Stimulated activated naive CD8-positive, alpha-beta T cell treated with anti-CD3 and anti-CD28 coated beads, Interleukin-15, amount 100 ng/mL, for 72 hours (primary cell): ENCODE measurements at regions not wholly inside any gene's neighbourhood (a gene's known extent, or its start where the extent isn't known, plus 50 kb on each side); places are given as distances from the start of the nearest gene placed in this dataset.
A peak's percentile ranks its signal among the peaks of the same experiment; 100 is the strongest.

Source experiments
- ATAC-seq: fragments of 150-1000 bp; cut with Tn5 transposase; 2 replicates; pipeline ENCODE4 v1.10.0; 2021; ENCODE audit warnings: mild to moderate bottlenecking, moderate library complexity
- DNase-seq, 2 donors: peaks; one replicate each; pipeline ENCODE4 v3.0.0; 2021 to 2022
- H3K27ac Mint-ChIP-seq, 2 donors: one replicate each; pipeline ENCODE4 v1.8.0; 2022; ENCODE audit warnings: mild to moderate bottlenecking in 2 of 2, mixed read lengths in 2 of 2, moderate library complexity in 2 of 2
- H3K27me3 Mint-ChIP-seq: one replicate; pipeline ENCODE4 v1.8.0; 2022; ENCODE audit warnings: mixed read lengths
- H3K4me1 Mint-ChIP-seq: one replicate; pipeline ENCODE4 v1.8.0; 2022; ENCODE audit warnings: mild to moderate bottlenecking, mixed read lengths
- H3K4me3 Mint-ChIP-seq, 2 donors: one replicate each; pipeline ENCODE4 v1.8.0; 2022; ENCODE audit warnings: mild to moderate bottlenecking in 2 of 2, mixed read lengths in 2 of 2, moderate library complexity in 1 of 2
- H3K9me3 Mint-ChIP-seq, 2 donors: one replicate each; pipeline ENCODE4 v1.8.0; 2022; ENCODE audit warnings: mixed read lengths in 2 of 2

DNA sequence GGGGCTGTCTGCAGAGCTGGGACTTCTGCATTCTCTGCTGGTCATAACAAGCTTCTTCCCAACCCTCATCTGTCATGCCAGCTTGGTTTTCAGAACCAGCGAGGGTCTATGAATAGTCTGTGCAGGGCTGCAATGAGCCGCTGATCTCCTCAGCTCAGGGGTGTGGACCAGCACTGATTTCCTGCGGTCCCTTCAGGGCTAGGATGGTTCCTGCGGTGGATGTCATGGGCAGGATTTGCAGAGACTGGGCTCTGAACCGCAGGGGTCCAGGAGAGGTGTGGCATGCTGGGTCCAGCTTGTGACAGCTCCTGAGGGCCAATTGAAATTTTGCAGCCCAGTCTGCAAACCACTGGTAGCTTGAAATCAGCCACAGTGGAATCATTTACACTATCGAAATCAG, 188.2 kb upstream of the AGAP1 start:
- ATAC-seq, result no peak
- H3K9me3 Mint-ChIP-seq, result peaks cover 4 to 6% of the 10 kb centered on the region in 2 donors
- H3K27me3 Mint-ChIP-seq, result peaks cover 34% of the 10 kb centered on the region
- no peaks in the 10 kb centered on the region for H3K4me1 Mint-ChIP-seq
- no peak overlapping the region for H3K27ac Mint-ChIP-seq
- no peak overlapping the region for H3K4me3 Mint-ChIP-seq
- no peak for DNase-seq

DNA sequence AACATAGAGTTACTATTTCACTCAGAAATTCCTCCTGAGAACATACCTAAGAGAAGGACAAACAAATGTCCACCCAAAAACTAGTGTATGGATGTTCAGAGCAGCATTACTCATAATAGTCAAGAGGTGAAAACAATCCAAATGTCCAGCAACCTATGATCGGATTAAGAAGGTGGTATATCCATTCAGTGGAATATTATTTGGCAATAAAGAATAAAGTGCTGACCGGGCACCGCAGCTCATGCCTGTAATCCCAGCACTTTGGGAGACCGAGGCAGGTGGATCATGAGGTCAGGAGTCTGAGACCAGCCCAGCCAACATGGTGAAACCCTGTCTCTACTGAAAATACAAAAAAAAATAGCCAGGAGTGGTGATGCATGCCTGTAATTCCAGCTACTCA, 182.8 kb upstream of the AGAP1 start:
- H3K9me3 Mint-ChIP-seq, result peaks cover 4 to 11% of the 10 kb centered on the region in 2 donors
- no peaks in the 10 kb centered on the region for H3K4me1 Mint-ChIP-seq
- H3K4me3 Mint-ChIP-seq, result no peak overlapping the region
- peaks cover 26% of the 10 kb centered on the region for H3K27me3 Mint-ChIP-seq
- peak overlapping the region in 1 of 2 donors; percentile 19 for H3K27ac Mint-ChIP-seq
- ATAC-seq (no peak), DNase-seq (no peak)

DNA sequence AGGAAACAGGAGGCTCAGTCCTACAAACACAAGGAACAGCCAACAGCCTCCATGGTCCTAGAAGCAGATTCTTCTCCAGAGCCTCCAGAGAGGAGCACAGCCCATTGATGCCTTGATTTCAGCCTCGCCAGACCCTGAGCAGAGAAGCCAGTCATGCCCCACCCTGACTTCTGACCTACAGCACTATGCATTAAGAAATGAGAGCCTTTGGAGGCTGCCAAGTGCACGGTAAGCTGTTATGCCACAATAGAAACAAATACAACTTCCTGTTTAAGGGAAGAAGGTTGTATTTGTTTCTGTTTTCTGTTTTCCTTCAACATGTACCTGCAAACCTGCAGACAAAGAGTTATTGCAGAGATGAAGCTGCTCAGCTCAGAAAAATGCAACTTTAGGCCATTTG, 181.3 kb upstream of the AGAP1 start:
- Mint-ChIP-seq H3K9me3 (peaks cover 0 to 7% of the 10 kb centered on the region in 2 donors), H3K4me3 (no peak overlapping the region), H3K27ac (no peak overlapping the region), H3K27me3 (peaks cover 26% of the 10 kb centered on the region), H3K4me1 (no peaks in the 10 kb centered on the region)
- no peak for ATAC-seq
- DNase-seq, result no peak

DNA sequence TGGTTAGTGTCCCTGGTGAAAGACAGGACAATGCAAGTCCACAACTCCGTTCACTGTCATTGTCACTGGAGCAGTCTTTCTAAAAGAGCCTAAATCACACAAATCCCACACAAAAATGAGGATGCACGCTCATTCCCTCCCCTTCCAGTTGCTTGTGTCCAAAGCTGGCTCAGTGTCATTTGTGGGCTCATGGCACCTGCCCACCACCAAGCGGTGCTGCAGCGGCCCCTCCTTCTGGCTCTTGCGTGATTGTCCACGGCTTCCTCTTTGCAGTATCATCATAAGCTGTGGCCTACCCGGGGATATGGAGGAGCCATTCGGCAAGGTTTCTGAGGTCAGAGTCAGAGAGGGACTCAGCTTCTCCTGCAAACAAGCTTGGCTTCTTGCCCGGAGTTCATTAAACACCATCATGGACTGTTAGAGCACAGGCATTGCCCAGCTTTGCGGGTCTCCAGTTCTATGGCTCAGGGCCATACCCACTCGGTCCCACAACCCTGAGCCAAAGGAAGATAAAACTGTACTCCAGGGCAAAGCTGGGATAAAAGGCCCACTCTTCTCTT, 179.4 kb upstream of the AGAP1 start:
- DNase-seq (no peak), ATAC-seq (no peak)
- H3K4me3 Mint-ChIP-seq, result no peak overlapping the region
- H3K27me3 Mint-ChIP-seq, result peaks cover 26% of the 10 kb centered on the region
- peaks cover 0 to 7% of the 10 kb centered on the region in 2 donors for H3K9me3 Mint-ChIP-seq
- H3K4me1 Mint-ChIP-seq, result no peaks in the 10 kb centered on the region
- peak overlapping the region in 1 of 2 donors; percentile 19 for H3K27ac Mint-ChIP-seq

DNA sequence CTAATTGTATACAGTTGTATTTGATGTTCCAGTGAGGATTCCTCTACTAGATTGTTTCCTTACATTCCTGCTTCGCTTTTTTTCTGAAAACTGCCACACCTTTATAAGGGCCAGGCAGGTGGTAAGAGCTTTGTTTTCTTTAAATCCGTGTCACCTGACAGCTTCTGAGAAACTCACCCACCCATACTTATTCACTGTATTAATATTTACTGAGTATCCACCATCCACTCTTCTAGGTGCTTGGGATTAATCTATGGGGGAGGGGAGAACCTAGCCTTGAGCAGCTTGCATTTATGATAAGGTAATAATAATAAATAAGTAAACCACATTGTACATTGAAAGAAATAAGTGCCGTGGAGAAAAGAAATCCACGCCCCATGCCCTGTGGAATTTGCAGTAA, 174.7 kb upstream of the AGAP1 start:
- Mint-ChIP-seq H3K27ac (no peak overlapping the region), H3K27me3 (peaks cover 20% of the 10 kb centered on the region), H3K4me1 (no peaks in the 10 kb centered on the region), H3K9me3 (peaks cover 0 to 7% of the 10 kb centered on the region in 2 donors), H3K4me3 (no peak overlapping the region)
- no peak for ATAC-seq
- no peak for DNase-seq

DNA sequence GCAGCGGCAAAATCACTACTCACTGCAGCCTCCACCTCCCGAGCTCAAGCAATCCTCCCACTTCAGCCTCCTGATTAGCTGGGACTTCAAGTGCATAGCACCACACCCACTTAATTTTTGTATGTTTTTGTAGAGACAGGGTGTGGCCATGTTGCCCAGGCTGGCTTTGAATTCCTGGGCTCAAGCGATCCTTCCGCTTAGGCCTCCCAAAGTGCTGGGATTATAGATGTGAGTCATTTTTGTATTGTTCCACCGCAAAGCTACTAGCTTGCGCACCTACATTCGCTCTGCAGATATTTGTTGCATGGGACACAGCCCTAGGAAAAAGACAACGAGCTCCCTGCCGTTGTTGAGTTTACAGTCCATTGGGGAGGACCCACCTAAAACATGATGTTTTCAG, 173.5 kb upstream of the AGAP1 start:
- Mint-ChIP-seq H3K9me3 (peaks cover 0 to 7% of the 10 kb centered on the region in 2 donors), H3K27me3 (peaks cover 22% of the 10 kb centered on the region), H3K4me3 (no peak overlapping the region), H3K27ac (no peak overlapping the region), H3K4me1 (no peaks in the 10 kb centered on the region)
- DNase-seq, result no peak
- ATAC-seq, result no peak

DNA sequence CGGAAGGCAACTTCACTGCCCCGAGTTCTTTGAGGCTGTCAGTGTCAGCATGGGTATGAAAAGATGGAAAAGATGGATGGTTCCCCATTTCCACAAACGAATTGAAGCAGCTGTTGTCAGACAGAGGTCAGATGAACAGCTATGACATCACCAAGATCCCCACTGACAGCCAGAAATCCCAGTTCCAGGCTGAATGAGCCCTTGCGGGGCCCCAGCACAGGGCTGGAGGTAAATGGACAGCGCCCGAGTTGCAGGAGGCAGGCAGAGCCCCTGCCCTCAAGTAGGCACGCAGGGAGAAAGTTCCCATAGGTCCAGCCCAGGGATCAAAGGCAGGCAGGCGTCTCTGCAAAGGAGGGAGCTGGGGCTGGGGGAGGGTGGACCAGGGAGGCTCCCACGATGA, 169.5 kb upstream of the AGAP1 start:
- Mint-ChIP-seq H3K27ac (no peak overlapping the region), H3K27me3 (peaks cover 28% of the 10 kb centered on the region), H3K9me3 (no peaks in the 10 kb centered on the region), H3K4me1 (no peaks in the 10 kb centered on the region), H3K4me3 (no peak overlapping the region)
- ATAC-seq (no peak), DNase-seq (no peak)

DNA sequence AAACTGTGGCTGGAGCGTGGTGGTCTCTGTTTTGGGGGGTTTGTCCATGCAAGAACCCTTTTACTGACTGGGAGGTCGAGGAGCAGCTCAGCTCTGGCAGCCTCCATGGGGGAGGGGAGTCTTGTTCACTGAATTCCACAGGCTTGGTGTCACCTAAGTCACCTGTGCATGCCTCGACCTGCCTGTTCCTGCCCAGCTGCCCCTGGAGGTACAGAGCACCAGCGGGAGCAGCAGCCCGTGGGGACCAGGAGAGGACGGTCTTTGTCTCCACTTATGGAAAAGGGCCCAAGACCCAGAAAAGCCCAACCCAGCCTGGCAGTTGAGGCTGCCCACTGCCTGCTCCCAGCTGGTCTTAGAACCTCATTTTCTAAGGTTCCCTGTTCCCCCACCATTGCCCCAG, 168.7 kb upstream of the AGAP1 start:
- Mint-ChIP-seq H3K27me3 (peaks cover 28% of the 10 kb centered on the region), H3K4me3 (no peak overlapping the region), H3K4me1 (no peaks in the 10 kb centered on the region), H3K9me3 (no peaks in the 10 kb centered on the region), H3K27ac (no peak overlapping the region)
- DNase-seq (no peak), ATAC-seq (no peak)

DNA sequence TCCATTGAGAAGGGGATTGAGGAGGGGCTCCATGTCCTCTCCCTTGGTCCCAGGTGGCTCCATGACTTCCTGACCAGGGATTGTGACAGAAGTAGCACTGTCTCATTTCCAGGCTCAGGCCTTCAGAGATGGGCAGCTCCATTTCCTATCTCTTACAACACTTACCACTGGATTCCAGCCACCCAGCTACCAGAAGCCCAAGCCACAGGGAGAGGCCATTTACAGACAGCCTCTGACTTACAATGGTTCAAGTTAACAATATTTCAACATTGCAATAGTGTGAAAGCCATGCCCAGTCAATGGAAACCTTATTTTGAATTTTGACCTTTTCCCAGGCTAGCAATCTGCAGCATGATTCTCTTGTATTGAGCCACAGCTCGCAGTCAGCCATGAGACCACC, 164.9 kb upstream of the AGAP1 start:
- ATAC-seq (no peak), DNase-seq (no peak)
- Mint-ChIP-seq H3K4me3 (no peak overlapping the region), H3K4me1 (no peaks in the 10 kb centered on the region), H3K9me3 (peaks cover 0 to under 1% of the 10 kb centered on the region in 2 donors), H3K27me3 (peaks cover 15% of the 10 kb centered on the region), H3K27ac (no peak overlapping the region)

DNA sequence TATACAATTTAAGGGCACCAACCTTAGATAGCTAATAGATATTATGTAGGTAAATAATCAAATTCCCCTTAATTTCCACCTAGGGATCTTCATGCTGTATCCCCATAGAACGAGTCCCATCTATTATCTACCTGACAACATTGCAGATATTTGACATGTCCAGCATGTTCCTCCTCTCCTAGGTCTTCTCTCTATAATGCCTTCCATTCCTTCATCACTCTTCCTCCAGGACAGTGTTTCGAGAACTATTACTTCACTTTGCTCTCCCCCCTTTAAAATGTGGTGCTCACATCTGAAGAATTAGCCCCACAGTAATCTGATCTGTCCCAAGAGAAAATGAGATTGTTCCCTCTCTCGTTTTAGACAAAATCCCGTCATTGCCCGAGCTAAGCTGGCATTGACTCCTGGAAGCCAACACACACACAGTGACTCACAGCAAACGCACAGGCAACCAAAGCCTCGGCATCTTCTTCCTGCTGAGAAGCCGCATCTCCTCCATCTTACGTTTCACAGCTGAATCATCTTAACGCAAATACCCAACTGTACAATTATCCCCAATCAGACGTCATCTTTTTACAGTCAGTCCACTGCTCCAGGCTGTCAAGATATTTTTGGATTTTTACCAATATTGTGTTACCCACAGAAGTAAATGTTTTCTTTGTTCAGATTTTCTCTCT, 162.9 kb upstream of the AGAP1 start:
- DNase-seq, result no peak
- Mint-ChIP-seq H3K9me3 (peaks cover 0 to 14% of the 10 kb centered on the region in 2 donors), H3K4me1 (no peaks in the 10 kb centered on the region), H3K27ac (no peak overlapping the region), H3K4me3 (no peak overlapping the region), H3K27me3 (peaks cover 17% of the 10 kb centered on the region)
- ATAC-seq, result no peak

DNA sequence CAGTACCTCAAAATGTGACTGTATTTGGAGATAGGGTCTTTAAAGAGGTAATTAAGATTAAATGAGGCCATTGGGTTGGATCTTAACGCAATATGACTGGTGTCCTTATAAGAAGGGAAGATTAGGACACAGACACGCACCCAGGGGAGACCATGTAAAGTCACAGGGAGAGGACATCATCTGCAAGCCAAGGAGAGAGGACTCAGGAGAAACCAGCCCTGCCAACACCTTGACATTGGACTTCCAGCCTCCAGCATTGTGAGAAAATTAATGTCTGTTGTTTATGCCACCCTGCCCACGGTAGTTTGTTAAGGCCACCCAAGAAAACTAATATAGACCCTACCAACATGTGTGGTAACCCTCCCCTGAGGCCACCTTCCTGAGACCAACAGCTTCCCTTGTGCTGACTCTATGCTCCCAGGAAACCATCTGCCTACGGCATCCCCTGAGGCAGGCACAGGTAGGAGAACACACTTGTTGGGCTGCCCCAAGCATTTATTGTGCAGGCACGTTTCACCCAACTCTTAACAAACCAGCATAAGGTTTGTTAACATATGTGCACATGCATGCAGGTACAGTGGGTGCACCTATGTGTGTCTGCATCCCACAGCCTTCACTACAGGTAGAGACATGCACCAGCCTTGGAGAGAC, 161.5 kb upstream of the AGAP1 start:
- DNase-seq (no peak), ATAC-seq (no peak)
- H3K4me3 Mint-ChIP-seq, result no peak overlapping the region
- peaks cover 0 to 18% of the 10 kb centered on the region in 2 donors for H3K9me3 Mint-ChIP-seq
- H3K27ac Mint-ChIP-seq, result no peak overlapping the region
- H3K27me3 Mint-ChIP-seq, result peaks cover 20% of the 10 kb centered on the region
- H3K4me1 Mint-ChIP-seq, result no peaks in the 10 kb centered on the region

DNA sequence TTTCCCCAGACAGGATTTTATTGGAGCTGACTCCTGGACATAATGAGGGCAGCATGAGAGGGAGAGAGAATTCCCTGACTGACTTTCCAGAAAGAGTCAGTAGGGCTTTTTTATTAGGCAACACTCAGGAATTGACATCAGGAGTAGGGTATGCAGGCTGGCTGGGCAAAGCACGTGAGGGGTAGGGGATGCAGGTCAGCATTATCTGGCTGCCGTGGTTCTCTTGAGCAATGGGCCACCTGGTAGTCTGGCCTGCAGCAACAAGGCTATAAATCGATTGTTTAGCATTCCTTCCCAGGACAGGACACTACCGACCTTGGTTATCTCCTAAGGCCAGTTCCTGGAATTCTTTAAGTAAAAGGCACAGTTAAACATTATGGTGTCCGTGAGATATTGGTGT, 160.8 kb upstream of the AGAP1 start:
- H3K4me3 Mint-ChIP-seq, result no peak overlapping the region
- no peak overlapping the region for H3K27ac Mint-ChIP-seq
- H3K27me3 Mint-ChIP-seq, result peaks cover 27% of the 10 kb centered on the region
- H3K4me1 Mint-ChIP-seq, result no peaks in the 10 kb centered on the region
- ATAC-seq (no peak), DNase-seq (no peak)
- peaks cover 0 to 25% of the 10 kb centered on the region in 2 donors for H3K9me3 Mint-ChIP-seq

DNA sequence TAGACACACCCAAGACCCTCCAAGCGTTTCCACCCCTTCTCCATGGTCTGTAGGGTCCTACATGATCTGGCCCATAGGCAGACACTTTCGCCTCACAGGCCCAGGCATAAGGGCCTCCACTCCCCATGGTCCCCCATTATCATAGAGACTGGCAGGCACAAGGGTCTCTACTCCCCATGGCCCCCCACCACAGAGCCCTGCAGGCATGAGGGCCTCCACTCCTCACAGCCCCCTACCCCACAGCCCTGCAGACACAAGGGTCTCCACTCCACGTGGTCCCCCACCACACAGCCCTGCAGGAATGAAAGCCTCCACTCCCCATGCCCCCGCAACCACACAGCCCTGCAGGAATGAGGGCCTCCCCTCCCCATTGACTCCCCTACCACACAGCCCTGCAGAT, 159.7 kb upstream of the AGAP1 start:
- H3K27ac Mint-ChIP-seq, result no peak overlapping the region
- no peak for DNase-seq
- peaks cover 5 to 34% of the 10 kb centered on the region in 2 donors for H3K9me3 Mint-ChIP-seq
- no peak overlapping the region for H3K4me3 Mint-ChIP-seq
- peaks cover 29% of the 10 kb centered on the region for H3K27me3 Mint-ChIP-seq
- no peaks in the 10 kb centered on the region for H3K4me1 Mint-ChIP-seq
- ATAC-seq, result peak; percentile 52

DNA sequence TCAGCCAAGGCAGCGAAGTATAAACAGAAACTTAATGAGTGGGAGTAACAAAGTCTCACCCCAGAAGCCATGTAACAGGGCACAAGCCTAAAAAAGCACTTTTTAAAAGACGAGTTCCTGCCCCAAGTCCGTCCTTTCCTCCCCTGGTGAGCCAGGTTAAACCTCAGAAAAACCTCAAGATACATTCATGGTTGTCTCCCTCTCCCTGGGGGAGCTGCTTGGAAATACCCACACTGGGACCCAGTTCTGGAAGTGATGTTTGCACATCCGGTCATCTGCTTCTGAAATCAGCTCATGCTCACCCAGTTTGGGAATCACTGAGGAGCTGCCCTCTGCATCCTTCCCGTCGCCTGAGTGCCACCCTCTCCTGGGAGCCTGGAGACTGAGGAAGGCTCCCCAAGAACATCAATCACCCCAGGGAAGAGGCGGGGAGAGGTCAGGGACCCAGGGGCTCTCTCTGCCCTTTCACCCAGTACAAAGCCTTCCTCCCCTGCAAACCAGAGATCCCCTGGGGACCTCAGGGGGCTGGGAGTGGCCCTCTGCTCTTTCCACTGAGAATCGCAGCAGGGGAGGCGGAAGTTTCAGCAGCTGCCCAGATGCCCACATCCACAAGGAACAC, 150.6 kb upstream of the AGAP1 start:
- no peak for ATAC-seq
- Mint-ChIP-seq H3K4me1 (no peaks in the 10 kb centered on the region), H3K4me3 (no peak overlapping the region), H3K9me3 (peaks cover 5 to 13% of the 10 kb centered on the region in 2 donors), H3K27me3 (peaks cover 8% of the 10 kb centered on the region), H3K27ac (no peak overlapping the region)
- no peak for DNase-seq

DNA sequence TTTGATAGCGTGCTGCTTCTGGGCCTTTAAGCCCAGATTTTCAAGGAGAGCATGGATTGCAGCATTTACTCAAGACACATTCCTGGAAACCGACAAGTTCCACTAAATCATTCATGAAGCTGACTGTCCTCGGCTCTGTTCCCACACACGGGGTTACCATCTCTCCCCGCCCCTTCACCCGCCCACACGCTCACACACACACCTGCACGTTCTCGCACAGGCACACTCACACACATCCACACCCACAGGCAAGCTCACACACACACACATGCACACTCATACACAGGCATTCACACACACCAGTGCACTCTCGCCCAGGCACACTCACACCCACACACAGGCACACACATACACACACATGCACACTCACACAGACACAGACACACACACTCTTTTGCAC, 150.0 kb upstream of the AGAP1 start:
- ATAC-seq (no peak), DNase-seq (no peak)
- no peak overlapping the region for H3K27ac Mint-ChIP-seq
- H3K4me1 Mint-ChIP-seq, result no peaks in the 10 kb centered on the region
- H3K27me3 Mint-ChIP-seq, result peaks cover 8% of the 10 kb centered on the region
- peaks cover 0 to 7% of the 10 kb centered on the region in 2 donors for H3K9me3 Mint-ChIP-seq
- no peak overlapping the region for H3K4me3 Mint-ChIP-seq

DNA sequence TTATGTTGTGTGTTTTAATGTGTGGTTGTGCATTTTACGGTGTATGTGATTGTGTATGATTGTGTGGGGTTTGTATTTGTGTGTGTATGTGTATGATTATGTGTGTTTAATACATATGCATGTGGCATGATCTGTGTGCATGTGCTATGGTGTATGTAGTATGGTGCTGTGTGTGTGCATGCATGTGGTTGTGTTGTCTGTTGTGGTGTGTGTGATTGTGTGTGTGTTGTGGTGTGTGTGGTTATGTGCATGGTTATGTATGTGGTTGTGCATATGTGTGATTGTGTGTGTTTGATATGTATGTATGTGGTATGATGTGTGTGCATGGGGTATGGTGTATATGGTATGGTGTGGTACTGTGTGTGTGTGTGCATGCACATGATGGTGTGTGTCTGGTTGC, 148.1 kb upstream of the AGAP1 start:
- Mint-ChIP-seq H3K27ac (no peak overlapping the region), H3K4me1 (no peaks in the 10 kb centered on the region)
- ATAC-seq, result no peak

More for the DNA sequence above, 148.1 kb upstream of the AGAP1 start:
- Mint-ChIP-seq H3K9me3 (peaks cover 0 to 6% of the 10 kb centered on the region in 2 donors), H3K27me3 (peaks cover 22% of the 10 kb centered on the region), H3K4me3 (no peak overlapping the region)
- DNase-seq, result no peak
